ENCODE measurements at regions not wholly inside any gene's neighbourhood (a gene's known extent, or its start where the extent isn't known, plus 50 kb on each side); places are given as distances from the start of the nearest gene placed in this dataset.

DNA sequence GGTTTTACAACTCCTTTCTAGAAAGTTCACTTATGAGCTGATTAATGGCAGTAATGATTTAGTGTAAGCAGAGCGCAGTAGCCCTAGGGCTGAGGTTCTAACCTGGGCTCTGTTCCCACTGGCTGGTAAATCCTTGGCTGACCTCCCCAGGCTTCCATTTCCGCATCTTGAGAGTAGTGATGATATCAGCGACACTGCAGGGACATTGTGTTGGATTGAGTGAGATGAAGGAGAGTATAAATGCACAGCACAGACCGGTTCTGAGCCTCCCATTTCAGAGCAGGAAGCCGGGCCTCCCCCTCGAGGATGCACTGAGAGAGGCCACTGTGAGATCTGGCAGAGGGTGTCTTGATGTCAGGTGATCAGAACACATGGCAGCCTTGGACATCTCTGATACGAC is 477.2 kb upstream of the SULF2 start:
- DNase-seq = no peak

DNA sequence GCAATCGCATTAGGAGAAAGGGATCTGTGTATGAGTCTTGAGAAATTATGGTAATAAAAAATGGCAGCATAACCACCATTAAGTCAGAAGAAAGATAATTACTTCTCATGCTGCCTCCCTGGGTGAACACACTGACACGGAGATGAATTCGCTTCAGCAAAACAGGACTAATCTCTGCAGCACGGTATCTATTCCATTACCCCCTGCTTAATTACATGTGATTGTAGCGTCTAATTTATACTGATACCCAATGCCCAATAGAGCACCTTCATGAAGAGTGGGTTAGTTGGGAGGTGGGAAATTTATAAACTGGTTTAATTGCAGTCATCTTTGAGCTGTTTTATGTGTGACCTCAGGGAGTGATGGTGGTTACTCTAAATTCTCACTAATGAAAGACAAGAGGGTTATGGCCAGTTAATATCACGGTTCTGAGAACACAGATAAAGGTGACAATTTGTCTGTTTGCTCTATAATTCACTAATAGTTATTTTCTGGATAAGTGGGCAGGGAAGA is 476.2 kb upstream of the SULF2 start:
- DNase-seq = no peak

DNA sequence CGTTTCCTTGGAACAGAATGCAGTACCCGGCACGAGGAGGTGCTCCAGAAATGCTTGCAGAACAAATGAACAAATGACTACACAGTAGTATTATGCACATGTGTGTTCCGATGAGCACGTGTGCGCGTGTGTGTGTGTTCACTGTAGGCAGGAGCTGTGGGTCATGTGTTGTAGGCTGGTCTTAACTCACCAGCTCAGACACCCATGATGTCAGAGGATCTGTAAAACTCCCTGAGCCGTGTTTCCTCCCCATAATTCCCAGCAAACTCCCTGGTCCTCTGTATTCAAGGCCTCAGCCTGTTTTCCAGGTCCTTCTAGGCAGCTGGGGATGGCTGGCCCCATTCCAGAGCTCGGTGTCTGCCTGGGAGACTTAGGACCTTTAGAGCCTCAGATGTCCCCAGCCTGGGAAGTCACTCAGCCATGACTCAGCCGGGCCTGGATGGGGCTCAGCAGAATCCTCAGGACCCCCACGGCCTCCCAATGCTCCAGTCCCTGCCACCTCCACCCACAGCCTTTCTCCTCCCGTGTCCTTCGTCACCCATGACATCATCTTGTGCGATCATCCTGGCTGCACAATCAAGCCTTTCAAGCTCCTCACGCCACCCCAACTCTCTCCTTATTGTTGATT is 475.0 kb upstream of the SULF2 start:
- peak; percentile 13 for DNase-seq

DNA sequence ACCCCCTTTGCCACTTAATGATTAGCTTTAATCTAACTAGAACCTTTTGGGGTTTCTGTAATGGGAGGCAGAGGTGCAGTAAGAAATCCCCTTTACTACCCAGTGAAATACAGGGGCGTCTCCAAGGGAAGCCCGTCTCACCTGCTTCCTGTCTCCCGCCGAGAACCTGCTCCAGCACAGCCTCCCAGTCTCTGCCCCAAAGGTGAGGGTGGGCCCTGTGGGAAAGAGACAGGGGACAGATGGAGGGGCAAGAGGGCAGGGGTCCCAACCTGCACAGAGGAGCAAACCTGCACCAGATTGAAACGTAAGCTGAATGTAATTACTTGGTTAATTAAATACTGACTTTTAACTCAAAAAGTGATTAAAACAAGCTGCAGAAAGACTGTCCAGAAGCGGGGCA is 474.2 kb upstream of the SULF2 start:
- DNase-seq = no peak

DNA sequence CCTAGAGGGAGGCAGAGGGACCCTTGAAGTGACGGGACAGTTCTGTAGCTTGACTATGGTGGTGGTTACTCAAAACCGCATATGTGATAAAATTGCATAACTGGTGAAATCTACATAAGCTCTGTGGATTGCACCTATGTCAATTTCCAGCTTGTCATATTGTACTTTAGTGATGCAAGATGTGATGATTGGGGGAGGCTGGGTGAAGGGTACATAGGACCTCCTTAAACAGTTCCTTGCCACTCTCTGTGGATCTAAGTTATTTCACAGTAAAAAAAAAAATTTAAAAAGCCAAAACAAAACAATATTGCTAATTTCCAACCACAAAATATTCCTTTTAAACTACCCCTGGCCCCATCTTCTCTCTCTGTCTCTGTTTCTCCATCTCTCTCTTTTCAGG is 472.6 kb upstream of the SULF2 start:
- no peak for DNase-seq

DNA sequence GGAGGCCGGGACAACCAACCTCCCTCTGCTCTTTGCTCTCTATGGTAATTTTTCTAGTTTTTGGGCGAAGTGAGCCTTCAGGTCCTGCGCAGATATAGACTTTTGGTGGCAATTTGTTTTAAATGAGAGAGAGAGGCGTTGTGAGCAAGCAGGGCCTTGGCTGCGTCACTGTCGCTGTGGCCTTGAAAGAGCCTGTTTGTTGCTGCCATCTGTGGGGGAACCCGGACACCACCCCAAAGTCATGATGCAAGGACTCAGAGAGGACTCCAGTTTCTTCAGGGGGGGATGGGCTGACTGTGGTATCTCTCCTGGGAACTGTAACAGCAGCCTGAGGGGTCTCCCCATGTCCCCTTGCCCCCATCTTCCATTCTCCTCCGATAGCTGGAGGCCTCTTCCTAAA is 462.7 kb upstream of the SULF2 start:
- DNase-seq = no peak

DNA sequence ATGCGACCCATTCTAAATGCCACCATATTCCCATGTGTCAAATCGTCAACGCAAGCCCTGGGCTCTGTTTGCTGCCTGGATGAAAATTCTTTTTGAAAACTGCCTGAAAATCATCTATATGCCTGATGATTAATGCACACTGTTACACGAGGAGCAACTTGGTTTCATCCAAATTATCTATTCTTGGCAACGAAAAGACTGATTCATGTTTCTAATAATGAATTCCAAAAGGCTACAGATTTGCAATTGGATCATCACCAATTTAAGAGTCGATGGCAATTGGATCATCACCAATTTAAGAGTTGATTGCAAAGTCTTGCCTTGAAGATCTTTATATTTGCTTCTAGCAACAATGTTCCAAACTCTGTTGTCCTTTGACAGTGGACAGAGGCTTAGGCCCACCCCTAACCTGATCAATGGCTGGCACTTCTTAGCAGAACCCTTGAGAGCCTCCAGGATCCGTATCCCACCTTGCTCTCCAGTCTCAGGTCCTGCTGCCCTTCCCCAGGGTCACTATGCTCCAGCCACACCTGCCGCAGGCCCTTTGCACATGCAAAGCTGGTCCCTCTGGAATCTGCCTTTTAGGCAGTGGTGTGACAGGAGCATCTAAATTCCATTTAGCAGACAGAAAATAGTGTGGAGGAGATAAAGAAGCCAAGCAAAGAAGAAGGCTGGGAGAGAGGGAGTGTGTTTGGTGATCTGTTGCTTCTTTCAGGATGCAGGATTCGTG is 460.9 kb upstream of the SULF2 start:
- no peak for DNase-seq

DNA sequence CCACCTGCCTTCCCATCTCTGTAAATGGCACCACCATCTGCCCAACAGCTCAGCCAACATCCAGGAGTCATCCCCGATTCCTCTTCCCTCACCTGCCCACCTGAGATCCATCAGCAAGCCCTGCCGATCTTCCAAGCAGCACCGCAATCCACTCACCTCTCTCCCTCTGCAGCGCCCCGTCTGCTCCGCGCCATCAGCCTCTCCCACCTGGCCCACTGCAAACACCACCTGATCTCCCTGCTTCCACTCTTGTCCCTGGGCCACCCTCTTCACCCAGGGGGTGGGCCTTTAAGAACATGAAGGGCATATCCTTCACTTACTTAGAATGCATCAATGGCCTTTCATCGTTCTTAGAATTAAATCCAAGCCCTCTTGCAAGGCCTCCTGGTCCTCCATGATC is 457.3 kb upstream of the SULF2 start:
- no peak for DNase-seq

DNA sequence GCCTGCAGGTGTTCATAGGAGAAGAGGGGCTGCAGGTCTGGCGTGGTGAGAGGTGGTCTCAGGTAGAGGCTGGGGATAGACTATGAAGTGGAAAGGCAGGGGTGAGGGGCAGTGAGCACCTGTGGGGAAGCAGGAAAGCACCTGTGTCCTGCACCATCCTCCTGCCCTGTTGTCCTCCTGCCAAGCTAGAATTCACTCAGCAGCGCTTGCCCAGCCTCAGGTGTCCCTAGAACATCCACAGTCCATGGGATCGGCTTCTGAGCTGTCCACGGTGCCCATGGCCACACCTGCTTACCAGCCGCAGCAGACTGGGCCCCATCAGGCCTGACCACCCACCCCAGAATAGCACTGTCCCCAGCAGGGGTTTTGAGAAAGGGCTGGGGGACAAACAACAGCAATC is 456.2 kb upstream of the SULF2 start:
- no peak for DNase-seq

DNA sequence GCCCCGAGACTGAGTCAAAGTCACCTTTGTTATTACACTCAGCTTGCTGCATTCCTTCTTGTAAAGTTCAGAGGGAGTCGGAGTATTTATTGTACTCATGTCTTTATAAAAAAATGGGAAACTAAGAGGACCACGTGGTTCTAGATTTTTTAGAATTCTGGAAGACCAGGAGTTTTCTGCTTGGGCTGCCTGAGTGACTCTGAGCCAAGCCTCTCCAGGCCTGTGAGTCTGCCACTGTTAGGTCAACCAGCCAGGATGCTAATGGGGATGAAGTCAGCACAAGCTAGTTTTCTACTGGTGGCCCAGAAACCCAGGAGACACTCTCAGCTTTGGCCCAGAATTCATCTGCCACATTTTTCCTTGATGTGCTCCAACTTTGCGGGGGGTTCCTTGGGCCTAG is 453.5 kb upstream of the SULF2 start:
- no peak for DNase-seq

DNA sequence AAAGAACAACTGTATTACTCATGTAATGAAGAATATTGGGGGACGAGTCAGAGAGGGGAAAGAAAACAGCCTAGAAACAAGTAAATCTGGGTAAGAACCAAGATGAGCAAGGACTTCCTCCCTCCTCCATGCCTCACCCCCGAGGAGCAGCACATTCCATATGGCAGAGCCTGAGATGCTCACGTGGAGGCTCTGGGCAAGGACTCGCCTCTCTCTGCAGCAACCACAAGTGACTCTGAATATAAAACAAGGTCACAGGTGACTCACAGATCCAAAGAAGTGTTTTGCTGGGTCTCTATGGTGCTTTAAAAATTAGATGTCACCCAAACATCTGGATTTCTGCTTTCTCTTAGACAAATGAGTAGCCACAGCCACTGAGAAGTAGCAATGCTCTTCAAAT is 453.0 kb upstream of the SULF2 start:
- DNase-seq = no peak

DNA sequence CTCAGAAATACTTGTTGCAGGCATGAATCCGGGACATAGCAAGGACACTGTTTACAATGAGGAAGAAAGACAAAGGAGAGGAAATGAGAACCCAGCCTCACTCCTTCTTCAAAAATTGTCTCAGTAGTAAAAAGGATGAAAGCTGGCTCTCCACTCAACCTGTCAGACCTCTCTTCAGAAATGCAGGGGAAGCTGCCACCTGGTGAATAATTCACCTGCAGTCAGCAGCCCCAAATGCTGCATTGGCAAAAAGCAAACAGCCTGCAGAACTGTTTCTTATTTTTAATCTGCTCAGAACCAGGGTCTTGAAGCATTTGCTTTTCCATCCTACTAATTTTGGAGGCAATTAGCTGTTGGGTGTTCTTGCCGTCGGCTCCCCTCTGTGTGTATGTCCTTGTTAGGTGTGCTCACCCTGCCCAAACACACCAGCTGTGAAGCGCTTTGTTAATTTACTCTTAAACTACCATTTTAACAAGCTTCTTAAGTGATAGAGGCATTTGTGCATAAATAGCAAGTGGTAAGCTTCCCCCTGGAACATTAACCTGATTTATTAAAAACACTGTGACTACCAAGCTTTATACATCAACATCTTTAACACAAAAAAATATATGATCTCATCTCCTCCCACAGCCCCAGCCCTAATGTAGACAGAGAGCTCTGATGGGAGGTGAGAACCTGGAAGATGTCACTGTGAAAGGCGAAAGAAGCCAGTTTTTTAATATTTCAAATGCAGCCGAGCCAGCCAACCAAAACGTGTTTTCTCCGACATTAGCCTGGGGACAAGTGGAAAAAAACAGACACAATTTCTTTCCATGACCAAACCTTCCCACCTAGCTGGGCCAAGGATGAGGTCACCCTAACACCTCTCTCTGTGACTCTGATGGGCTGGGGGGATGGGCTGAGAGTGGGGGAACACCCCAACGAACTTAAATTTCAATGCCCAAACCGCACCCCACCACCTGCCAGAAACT is 451.0 kb upstream of the SULF2 start:
- no peak for DNase-seq

DNA sequence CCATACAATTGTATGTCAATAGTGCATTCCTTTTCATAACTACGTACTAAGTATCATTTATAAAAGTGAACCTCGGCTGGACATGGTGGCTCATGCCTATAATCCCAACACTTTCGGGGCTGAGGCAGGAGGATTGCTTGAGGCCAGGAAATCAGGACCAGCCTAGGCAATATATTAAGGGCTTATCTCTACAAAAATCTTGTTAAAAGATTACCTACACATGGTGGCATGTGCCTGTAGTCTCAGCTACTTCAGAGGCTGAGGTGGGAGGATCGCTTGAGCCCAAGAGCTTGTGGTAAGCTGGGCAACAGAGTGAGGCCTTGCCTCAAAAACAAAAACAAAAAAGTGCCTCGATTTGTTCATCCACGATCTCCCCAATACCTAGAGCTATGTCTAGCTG is 449.7 kb upstream of the SULF2 start:
- DNase-seq = no peak

DNA sequence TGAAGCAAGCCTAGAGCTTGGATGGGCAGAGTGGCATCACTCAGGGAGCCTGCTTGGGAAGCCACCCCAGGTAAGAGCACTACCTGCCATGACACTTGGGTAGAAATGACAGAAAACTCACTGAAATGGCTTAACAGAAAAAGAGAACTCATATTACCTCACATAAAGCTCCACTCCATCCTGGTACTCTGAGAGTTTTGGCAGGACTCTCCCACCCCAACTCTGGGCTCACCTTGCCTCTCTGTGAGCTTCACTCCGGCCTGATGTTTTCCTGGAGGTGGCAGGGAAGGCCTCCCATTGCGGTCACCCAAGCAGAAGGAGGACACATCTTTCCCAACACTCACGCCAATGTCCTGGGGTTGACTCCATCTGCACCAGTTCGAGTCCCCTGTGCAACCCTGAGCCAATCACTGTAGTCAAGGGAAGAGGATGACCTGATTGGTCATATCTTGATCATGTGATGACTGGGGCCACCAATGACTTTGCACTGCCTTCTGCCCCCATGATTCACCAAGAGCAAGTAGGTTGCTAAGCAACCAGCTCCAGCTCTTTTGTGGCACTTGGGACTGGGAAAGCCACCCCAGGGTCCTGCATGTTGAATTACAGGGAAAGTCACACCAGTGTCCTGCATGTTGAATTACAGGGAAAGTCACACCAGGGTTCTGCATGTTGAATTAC is 446.1 kb upstream of the SULF2 start:
- no peak for DNase-seq

DNA sequence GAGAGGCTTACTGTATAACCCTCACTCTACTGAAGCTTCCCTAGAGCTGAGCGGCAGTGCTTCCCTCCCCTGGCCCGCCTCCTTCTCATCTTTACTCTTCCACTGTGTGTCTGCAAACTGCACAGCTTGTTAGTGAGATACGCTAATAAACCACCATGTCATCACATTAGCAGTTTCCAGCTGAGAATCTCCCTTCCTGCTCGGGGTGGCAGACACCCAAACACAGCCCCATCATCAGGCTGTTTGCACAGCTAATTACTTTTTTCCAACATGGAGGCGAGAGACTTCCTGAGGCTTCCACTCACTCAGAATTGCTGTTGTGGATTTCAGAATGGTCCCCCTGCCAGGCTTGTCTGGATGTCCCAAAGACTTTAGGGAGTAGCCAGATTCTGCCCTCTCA is 444.9 kb upstream of the SULF2 start:
- DNase-seq = no peak

DNA sequence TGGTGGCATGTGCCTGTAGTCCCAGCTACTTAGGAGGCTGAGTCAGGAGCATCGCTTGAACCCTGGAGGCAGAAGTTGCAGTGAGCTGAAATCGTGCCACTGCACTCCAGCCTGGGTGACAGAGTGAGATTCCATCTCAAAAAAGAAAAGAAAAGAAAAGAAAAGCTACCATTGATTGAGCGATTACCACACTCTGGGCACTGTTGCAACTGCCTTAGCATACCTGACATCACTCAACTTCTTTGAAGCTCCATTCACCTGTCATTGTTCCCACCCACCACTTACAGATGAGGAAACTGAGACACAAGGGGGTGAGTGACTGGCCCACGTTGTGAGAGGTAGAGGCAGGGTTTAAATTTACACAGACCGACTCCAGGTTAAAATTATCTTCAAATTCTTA is 442.1 kb upstream of the SULF2 start:
- no peak for DNase-seq

DNA sequence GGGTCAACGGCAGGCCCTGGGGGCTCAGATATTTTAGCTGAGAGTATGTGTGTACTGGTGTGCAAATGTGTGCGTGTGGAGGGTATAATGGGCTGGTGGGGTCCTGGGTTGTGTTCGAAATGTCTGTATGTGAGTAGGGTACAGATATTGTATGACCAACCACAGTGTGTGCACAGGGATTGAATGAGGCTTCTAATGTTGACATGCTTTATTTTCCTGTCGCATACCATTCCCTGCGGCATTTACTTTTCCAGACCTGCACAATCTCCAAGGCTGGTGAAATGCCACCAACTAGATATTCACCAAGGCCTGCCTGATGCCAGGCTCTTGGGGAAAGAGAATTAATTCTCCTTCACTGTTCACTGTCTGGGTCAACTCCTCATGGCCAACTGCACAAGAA is 441.4 kb upstream of the SULF2 start:
- DNase-seq = no peak

DNA sequence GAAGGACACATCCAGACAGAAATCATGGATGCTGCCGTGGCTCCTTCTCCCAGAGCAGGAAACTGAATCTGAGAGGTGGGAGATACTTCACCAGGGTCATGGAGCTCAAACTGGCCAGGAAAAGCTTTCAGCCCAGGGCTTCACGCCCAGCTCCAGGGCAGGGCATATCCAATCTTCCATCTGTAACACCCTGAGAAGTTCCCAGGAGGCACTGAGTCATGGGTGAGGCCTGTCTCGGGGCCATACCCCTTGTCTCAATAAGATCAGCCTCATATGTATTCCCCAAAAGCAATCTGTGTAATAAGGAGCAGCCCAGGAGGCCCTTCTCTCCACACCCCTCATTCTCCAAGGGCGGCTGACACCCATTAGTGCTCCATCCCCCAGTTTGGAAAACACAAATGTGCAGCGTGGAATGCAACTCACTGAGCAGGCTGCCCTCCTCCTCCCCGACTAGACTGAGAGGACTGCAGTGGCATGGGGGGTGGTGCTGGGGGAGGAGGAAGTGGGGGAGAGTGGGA is 439.3 kb upstream of the SULF2 start:
- no peak for DNase-seq

DNA sequence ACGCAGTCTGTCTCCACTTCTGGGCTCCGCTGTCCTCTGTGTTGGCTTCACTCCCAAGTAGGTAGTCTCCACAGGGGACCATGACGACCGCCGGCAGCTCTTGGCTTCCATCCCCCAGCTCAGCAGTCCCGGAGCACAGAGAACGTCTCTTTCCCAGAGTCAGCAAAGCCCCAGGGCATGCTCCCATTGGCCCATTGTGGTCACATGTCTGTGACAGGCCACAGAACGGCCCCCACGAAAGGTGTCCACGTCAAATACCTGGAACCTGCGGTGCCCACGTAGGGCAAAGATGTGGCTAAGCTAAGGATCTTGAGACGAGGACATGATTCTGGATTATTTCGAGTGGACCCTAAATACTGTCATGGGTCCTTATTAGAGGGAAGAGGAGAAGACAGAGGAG is 438.4 kb upstream of the SULF2 start:
- no peak for DNase-seq

DNA sequence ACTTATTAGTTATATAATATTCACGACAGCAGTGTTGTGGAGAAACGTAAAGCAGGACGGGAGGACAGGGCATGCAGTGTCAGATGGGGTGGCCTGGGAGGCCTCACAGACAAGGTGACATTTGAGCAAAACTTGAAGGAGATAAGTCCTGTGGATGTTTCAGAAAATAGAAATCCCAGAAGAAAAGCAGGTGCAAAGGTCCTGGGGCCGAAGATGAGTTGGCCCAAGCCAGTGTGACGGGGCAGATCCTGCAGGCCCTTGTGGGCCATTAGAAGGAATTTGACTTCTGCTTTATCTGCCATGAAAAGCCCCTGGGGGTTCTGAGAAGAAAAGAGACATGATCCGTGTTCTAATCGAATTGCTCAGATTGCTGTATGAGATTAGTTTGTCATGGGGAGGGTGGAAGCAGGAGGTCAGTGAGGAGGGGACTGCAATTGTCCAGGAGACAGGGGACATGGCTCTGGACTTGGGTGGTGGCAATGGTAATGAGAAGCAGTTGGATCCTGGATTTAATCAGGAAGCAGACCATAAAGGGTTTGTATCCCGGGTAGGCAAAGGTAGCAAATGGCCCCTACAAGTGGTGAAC is 437.4 kb upstream of the SULF2 start:
- no peak for DNase-seq

DNA sequence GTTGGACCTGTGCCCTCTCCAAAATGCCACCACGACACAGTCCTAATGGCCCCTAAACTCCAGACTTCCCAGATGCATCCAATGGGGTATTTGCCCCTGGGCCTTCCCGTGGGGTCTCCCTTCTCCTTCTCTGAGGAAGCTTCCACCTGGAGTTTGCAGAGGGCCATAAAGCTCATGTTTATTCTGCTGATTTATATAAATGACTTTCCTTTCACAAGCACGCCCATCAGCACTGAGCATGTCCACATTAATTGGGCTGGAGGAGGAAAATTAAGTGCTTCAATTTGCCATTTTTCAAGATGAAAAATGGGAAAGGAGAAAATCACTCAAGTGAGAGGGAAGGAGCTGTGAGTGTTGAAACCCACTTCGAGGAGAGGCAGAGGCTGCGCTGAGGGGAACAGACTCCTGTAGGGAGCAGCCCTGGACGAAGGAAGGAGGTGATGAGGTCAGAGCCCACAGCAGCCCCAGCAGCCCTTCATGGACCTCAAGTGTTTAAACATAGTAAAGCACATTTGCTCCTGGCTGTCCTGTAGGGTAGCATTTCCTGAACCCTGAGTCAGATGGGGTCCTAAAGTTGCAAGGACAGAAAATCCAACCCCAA is 434.9 kb upstream of the SULF2 start:
- no peak for DNase-seq

DNA sequence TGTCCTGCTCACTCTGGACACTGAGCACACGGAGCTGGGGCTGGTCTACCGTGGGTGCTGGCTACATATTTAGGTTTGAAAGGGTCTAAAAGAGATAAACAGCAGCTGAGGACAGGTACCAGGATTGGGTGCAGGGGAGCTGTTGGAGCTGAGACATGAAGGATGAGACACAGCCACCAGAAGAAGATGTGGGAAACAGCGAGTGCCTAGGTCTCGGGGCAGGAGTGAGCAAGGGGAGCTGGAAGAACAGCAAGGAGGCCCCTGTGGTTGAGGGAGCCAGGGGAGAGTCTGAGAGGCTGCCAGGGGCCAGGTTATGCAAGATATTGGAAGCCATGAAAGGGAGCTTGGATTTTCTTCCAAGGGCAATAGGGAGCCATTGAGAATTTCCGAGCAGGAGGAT is 434.0 kb upstream of the SULF2 start:
- no peak for DNase-seq

All from NCI-H1694 (cell line).